Parathyroid adenoma (tissue), 2 donors: ENCODE measurements at regions not wholly inside any gene's neighbourhood (a gene's known extent, or its start where the extent isn't known, plus 50 kb on each side); places are given as distances from the start of the nearest gene placed in this dataset.

Experiments
- H2AFZ ChIP-seq: fragments of 300-600 bp; sonication (generic); one replicate; pipeline ENCODE4 v1.7.0; 2017; ENCODE audit warnings: antibody characterized with exemption, mild to moderate bottlenecking
- H3K27ac ChIP-seq: fragments of 300-600 bp; sonication (generic); one replicate; pipeline ENCODE4 v1.7.0; 2017
- H3K27me3 ChIP-seq: fragments of 300-600 bp; sonication (generic); one replicate; pipeline ENCODE4 v1.7.0; 2017; ENCODE audit warnings: low read length; ENCODE audit not compliant: control insufficient read depth, insufficient read depth
- H3K36me3 ChIP-seq: fragments of 300-600 bp; sonication (generic); one replicate; pipeline ENCODE4 v1.7.0; 2017; ENCODE audit warnings: low read length; ENCODE audit not compliant: control insufficient read depth, insufficient read depth
- H3K4me1 ChIP-seq: fragments of 300-600 bp; sonication (generic); one replicate; pipeline ENCODE4 v1.7.0; 2017; ENCODE audit warnings: control low read depth
- H3K4me2 ChIP-seq: fragments of 300-600 bp; sonication (generic); one replicate; pipeline ENCODE4 v1.7.0; 2017; ENCODE audit warnings: low read length
- H3K4me3 ChIP-seq: fragments of 300-600 bp; sonication (generic); one replicate; pipeline ENCODE4 v1.7.0; 2017; ENCODE audit warnings: low read depth, low read length
- H3K79me2 ChIP-seq: fragments of 300-600 bp; sonication (generic); one replicate; pipeline ENCODE4 v1.7.0; 2017; ENCODE audit warnings: control low read depth
- H3K9ac ChIP-seq: fragments of 300-600 bp; sonication (generic); one replicate; pipeline ENCODE4 v1.7.0; 2017; ENCODE audit warnings: mild to moderate bottlenecking
- H3K9me3 ChIP-seq: fragments of 300-600 bp; sonication (generic); one replicate; pipeline ENCODE4 v1.7.0; 2017; ENCODE audit warnings: low read length; ENCODE audit not compliant: control insufficient read depth
- CTCF ChIP-seq: fragments of 300-600 bp; sonication (generic); IDR thresholded peaks from one replicate; pipeline ENCODE4 v1.7.0; 2017; ENCODE audit warnings: antibody characterized with exemption, mild to moderate bottlenecking
- donor health status: primary hyperparathyroidism.

GRCh38 chr2:239905884-239906654 is 119.1 kb downstream of the NDUFA10 start:
- Histone ChIP-seq H3K4me2 (no peak overlapping the region), H2AFZ (no peak overlapping the region), H3K27ac (no peak overlapping the region), H3K36me3 (no peaks in the 10 kb centered on the region), H3K79me2 (no peaks in the 10 kb centered on the region), H3K9me3 (no peaks in the 10 kb centered on the region), H3K27me3 (no peaks in the 10 kb centered on the region), H3K9ac (no peak overlapping the region), H3K4me1 (no peaks in the 10 kb centered on the region), H3K4me3 (no peak overlapping the region)
- TF ChIP-seq CTCF: no peak

DNA sequence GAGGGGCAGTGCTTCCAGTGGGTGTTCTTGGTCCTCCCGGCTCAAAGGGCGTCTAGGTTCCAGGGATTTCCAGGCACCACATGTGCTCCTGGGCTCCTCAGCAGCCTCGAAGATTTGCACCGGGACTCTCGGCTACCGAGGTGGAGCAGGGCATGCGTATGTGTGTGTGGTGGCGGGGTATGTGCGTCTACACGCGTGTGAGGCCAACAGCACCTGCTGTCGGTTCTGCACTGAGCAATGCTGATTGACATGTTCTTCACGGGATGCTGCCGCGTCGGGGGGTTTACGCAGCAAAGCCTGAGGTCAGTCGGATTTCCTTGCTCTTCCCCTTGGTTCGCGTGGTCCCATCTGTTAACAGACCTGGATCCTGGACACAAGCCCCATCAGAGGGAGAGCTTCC is 119.8 kb downstream of the NDUFA10 start:
- no peak overlapping the region for H3K9ac ChIP-seq
- no peak overlapping the region for H3K4me3 ChIP-seq
- H3K4me1 ChIP-seq: no peaks in the 10 kb centered on the region
- H3K27ac ChIP-seq: no peak overlapping the region
- H3K79me2 ChIP-seq: no peaks in the 10 kb centered on the region
- no peaks in the 10 kb centered on the region for H3K27me3 ChIP-seq
- no peaks in the 10 kb centered on the region for H3K36me3 ChIP-seq
- TF ChIP-seq CTCF: no peak
- H3K4me2 ChIP-seq: no peak overlapping the region
- H3K9me3 ChIP-seq: no peaks in the 10 kb centered on the region
- H2AFZ ChIP-seq: no peak overlapping the region

DNA sequence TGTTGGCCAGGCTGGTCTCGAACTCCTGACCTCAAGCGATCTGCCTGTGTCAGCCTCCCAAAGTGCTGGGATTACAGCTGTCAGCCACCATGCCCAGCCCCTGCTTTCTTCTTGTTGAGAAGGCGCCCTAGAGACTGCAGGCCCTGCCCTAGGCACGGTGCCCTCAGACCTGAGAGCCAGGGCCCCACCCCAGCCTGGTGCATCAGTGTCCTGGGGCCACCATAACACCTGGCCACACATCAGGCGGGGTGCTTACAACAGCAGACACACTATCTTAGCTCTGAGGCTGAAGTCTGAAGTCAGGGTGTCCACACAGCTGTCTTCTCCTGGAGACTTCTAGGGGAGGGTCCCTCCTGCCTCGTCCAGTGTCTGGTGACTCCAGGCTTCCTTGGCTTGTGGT is 120.6 kb downstream of the NDUFA10 start:
- no peaks in the 10 kb centered on the region for H3K9me3 ChIP-seq
- no peak overlapping the region for H3K4me3 ChIP-seq
- H2AFZ ChIP-seq: no peak overlapping the region
- no peaks in the 10 kb centered on the region for H3K27me3 ChIP-seq
- no peak overlapping the region for H3K9ac ChIP-seq
- no peak for TF ChIP-seq CTCF
- H3K4me1 ChIP-seq: no peaks in the 10 kb centered on the region
- no peak overlapping the region for H3K4me2 ChIP-seq
- no peaks in the 10 kb centered on the region for H3K79me2 ChIP-seq
- H3K27ac ChIP-seq: no peak overlapping the region
- H3K36me3 ChIP-seq: no peaks in the 10 kb centered on the region

- TF ChIP-seq CTCF: no peak
- no peaks in the 10 kb centered on the region for H3K36me3 ChIP-seq
- H3K4me2 ChIP-seq: no peak overlapping the region
- no peaks in the 10 kb centered on the region for H3K27me3 ChIP-seq
- H3K9ac ChIP-seq: no peak overlapping the region
- no peaks in the 10 kb centered on the region for H3K79me2 ChIP-seq
- H3K4me1 ChIP-seq: no peaks in the 10 kb centered on the region
- no peak overlapping the region for H3K4me3 ChIP-seq
- H2AFZ ChIP-seq: no peak overlapping the region
- H3K9me3 ChIP-seq: no peaks in the 10 kb centered on the region
- no peak overlapping the region for H3K27ac ChIP-seq
Measured at GRCh38 chr2:239903803-239904202, 121.3 kb downstream of the NDUFA10 start.

GRCh38 chr2:239903210-239903609 is 121.9 kb downstream of the NDUFA10 start:
- Histone ChIP-seq H3K4me2 (no peak overlapping the region), H3K9ac (no peak overlapping the region), H3K36me3 (no peaks in the 10 kb centered on the region), H3K4me1 (no peaks in the 10 kb centered on the region), H2AFZ (no peak overlapping the region), H3K27ac (no peak overlapping the region), H3K4me3 (no peak overlapping the region), H3K9me3 (no peaks in the 10 kb centered on the region), H3K79me2 (no peaks in the 10 kb centered on the region), H3K27me3 (no peaks in the 10 kb centered on the region)
- TF ChIP-seq CTCF: no peak
